ENCODE measurements at regions not wholly inside any gene's neighbourhood (a gene's known extent, or its start where the extent isn't known, plus 50 kb on each side); places are given as distances from the start of the nearest gene placed in this dataset.

GRCh38 chr6:129920103-129920798, 59.1 kb upstream of the TMEM244 start:
- Mint-ChIP-seq H3K9me3 (no peaks in the 10 kb centered on the region), H3K4me3 (no peak overlapping the region), H3K4me1 (no peaks in the 10 kb centered on the region; the same call in 2 of the 3 replicates), H3K27ac (no peak overlapping the region), H3K27me3 (ENCODE audit: insufficient read depth, low read depth, poor library complexity) (no peaks in the 10 kb centered on the region), H3K36me3 (ENCODE audit: low read depth) (no peaks in the 10 kb centered on the region)
- no peak for DNase-seq (ENCODE audit: low spot score)
- H3K27me3 ChIP-seq (ENCODE audit: insufficient read depth): no peaks in the 10 kb centered on the region
- no peak overlapping the region for H3K4me2 ChIP-seq
- H2AFZ ChIP-seq: peak overlapping the region; percentile 60; the same call in 1 of the 2 replicates
- H3K4me1 ChIP-seq (ENCODE audit: insufficient read depth): no peaks in the 10 kb centered on the region
- H3K4me3 ChIP-seq: no peak overlapping the region
- no peaks in the 10 kb centered on the region for H3K36me3 ChIP-seq (ENCODE audit: insufficient read depth)
- H3K27ac ChIP-seq (ENCODE audit: low read depth): no peak overlapping the region
- H3F3A ChIP-seq (replicated peaks; ENCODE audit: low read depth): no peaks in the 10 kb centered on the region
- H3K79me2 ChIP-seq (replicated peaks; ENCODE audit: insufficient read depth): no peaks in the 10 kb centered on the region
- TF ChIP-seq STAT1 (IDR thresholded peaks at IDR 0.05; ENCODE audit: unreplicated experiment) (no peak), NANOG (IDR thresholded peaks at IDR 0.05; ENCODE audit: borderline replicate concordance) (no peak), CREB1 (CRISPR knock-in tag; IDR thresholded peaks at IDR 0.05; ENCODE audit: low read depth) (no peak), POLR2AphosphoS5 (IDR thresholded peaks at IDR 0.05; ENCODE audit: low read depth) (no peak), EZH2phosphoT487 (IDR thresholded peaks at IDR 0.05; ENCODE audit: unreplicated experiment) (no peak), ZNF331 (CRISPR knock-in tag; IDR thresholded peaks at IDR 0.05; ENCODE audit: low read depth) (no peak), ZNF114 (CRISPR knock-in tag; IDR thresholded peaks at IDR 0.05) (no peak)
- TF ChIP-seq, protein P1, sequence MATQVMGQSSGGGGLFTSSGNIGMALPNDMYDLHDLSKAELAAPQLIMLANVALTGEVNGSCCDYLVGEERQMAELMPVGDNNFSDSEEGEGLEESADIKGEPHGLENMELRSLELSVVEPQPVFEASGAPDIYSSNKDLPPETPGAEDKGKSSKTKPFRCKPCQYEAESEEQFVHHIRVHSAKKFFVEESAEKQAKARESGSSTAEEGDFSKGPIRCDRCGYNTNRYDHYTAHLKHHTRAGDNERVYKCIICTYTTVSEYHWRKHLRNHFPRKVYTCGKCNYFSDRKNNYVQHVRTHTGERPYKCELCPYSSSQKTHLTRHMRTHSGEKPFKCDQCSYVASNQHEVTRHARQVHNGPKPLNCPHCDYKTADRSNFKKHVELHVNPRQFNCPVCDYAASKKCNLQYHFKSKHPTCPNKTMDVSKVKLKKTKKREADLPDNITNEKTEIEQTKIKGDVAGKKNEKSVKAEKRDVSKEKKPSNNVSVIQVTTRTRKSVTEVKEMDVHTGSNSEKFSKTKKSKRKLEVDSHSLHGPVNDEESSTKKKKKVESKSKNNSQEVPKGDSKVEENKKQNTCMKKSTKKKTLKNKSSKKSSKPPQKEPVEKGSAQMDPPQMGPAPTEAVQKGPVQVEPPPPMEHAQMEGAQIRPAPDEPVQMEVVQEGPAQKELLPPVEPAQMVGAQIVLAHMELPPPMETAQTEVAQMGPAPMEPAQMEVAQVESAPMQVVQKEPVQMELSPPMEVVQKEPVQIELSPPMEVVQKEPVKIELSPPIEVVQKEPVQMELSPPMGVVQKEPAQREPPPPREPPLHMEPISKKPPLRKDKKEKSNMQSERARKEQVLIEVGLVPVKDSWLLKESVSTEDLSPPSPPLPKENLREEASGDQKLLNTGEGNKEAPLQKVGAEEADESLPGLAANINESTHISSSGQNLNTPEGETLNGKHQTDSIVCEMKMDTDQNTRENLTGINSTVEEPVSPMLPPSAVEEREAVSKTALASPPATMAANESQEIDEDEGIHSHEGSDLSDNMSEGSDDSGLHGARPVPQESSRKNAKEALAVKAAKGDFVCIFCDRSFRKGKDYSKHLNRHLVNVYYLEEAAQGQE (IDR thresholded peaks at IDR 0.05; ENCODE audit: unreplicated experiment): no peak
- TF ChIP-seq, protein P2, sequence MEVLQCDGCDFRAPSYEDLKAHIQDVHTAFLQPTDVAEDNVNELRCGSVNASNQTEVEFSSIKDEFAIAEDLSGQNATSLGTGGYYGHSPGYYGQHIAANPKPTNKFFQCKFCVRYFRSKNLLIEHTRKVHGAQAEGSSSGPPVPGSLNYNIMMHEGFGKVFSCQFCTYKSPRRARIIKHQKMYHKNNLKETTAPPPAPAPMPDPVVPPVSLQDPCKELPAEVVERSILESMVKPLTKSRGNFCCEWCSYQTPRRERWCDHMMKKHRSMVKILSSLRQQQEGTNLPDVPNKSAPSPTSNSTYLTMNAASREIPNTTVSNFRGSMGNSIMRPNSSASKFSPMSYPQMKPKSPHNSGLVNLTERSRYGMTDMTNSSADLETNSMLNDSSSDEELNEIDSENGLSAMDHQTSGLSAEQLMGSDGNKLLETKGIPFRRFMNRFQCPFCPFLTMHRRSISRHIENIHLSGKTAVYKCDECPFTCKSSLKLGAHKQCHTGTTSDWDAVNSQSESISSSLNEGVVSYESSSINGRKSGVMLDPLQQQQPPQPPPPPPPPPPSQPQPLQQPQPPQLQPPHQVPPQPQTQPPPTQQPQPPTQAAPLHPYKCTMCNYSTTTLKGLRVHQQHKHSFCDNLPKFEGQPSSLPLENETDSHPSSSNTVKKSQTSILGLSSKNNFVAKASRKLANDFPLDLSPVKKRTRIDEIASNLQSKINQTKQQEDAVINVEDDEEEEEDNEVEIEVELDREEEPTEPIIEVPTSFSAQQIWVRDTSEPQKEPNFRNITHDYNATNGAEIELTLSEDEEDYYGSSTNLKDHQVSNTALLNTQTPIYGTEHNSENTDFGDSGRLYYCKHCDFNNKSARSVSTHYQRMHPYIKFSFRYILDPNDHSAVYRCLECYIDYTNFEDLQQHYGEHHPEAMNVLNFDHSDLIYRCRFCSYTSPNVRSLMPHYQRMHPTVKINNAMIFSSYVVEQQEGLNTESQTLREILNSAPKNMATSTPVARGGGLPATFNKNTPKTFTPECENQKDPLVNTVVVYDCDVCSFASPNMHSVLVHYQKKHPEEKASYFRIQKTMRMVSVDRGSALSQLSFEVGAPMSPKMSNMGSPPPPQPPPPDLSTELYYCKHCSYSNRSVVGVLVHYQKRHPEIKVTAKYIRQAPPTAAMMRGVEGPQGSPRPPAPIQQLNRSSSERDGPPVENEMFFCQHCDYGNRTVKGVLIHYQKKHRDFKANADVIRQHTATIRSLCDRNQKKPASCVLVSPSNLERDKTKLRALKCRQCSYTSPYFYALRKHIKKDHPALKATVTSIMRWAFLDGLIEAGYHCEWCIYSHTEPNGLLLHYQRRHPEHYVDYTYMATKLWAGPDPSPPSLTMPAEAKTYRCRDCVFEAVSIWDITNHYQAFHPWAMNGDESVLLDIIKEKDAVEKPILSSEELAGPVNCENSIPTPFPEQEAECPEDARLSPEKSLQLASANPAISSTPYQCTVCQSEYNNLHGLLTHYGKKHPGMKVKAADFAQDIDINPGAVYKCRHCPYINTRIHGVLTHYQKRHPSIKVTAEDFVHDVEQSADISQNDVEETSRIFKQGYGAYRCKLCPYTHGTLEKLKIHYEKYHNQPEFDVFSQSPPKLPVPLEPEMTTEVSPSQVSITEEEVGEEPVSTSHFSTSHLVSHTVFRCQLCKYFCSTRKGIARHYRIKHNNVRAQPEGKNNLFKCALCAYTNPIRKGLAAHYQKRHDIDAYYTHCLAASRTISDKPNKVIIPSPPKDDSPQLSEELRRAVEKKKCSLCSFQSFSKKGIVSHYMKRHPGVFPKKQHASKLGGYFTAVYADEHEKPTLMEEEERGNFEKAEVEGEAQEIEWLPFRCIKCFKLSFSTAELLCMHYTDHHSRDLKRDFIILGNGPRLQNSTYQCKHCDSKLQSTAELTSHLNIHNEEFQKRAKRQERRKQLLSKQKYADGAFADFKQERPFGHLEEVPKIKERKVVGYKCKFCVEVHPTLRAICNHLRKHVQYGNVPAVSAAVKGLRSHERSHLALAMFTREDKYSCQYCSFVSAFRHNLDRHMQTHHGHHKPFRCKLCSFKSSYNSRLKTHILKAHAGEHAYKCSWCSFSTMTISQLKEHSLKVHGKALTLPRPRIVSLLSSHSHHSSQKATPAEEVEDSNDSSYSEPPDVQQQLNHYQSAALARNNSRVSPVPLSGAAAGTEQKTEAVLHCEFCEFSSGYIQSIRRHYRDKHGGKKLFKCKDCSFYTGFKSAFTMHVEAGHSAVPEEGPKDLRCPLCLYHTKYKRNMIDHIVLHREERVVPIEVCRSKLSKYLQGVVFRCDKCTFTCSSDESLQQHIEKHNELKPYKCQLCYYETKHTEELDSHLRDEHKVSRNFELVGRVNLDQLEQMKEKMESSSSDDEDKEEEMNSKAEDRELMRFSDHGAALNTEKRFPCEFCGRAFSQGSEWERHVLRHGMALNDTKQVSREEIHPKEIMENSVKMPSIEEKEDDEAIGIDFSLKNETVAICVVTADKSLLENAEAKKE (CRISPR knock-in tag; IDR thresholded peaks at IDR 0.05): no peak
- H3K9me2 ChIP-seq (ENCODE audit: insufficient read depth): 0 out of 2 replicates have a peak, but pooled peaks cover 5% of the 10 kb centered on the region
- H4K20me1 ChIP-seq (replicated peaks; ENCODE audit: insufficient read depth): no peaks in the 10 kb centered on the region
- ATAC-seq: no peak
